ENCODE measurements at regions not wholly inside any gene's neighbourhood (a gene's known extent, or its start where the extent isn't known, plus 50 kb on each side); places are given as distances from the start of the nearest gene placed in this dataset.

GRCh38 chr17:52678211-52678610 is 519.7 kb upstream of the CA10 start:
- H3K4me3 ChIP-seq (ENCODE audit: low read depth, low read length), result no peak overlapping the region
- DNase-seq (ENCODE audit: low read depth), result no peak
- TF ChIP-seq CTCF (conservative IDR thresholded peaks at IDR 0.05; ENCODE audit: low read depth, low read length), result no peak

DNA sequence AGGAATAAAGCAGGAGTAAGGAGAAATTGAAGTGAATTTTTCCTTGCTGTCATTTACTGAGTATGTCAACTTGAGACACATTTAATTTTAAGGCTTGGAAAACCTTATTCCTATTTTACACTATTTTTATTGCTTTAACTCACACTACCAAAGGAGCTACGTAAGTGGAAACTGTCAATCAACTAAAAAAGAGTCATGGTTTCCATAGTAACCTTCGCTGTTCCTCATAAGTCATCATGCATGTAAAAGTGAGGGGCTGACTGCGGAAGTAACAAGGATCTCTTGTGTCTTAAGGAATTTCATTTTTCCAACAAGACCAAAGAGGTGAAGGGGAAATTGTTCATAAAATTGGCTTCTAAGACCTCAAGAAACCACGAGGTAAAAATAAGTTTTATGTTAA is 516.2 kb upstream of the CA10 start:
- H3K4me3 ChIP-seq (ENCODE audit: low read depth, low read length), result no peak overlapping the region
- DNase-seq (ENCODE audit: low read depth), result no peak
- no peak for TF ChIP-seq CTCF (conservative IDR thresholded peaks at IDR 0.05; ENCODE audit: low read depth, low read length)

- no peak for DNase-seq (ENCODE audit: low read depth)
These were observed 515.3 kb upstream of the CA10 start for GRCh38 chr17:52673791-52674190.

GRCh38 chr17:52666264-52666663 is 507.8 kb upstream of the CA10 start:
- DNase-seq (ENCODE audit: low read depth), result no peak
- H3K4me3 ChIP-seq (ENCODE audit: low read depth, low read length), result no peak overlapping the region
- no peak for TF ChIP-seq CTCF (conservative IDR thresholded peaks at IDR 0.05; ENCODE audit: low read depth, low read length)

More at GRCh38 chr17:52673791-52674190, 515.3 kb upstream of the CA10 start:
- no peak for TF ChIP-seq CTCF (conservative IDR thresholded peaks at IDR 0.05; ENCODE audit: low read depth, low read length)
- no peak overlapping the region for H3K4me3 ChIP-seq (ENCODE audit: low read depth, low read length)

DNA sequence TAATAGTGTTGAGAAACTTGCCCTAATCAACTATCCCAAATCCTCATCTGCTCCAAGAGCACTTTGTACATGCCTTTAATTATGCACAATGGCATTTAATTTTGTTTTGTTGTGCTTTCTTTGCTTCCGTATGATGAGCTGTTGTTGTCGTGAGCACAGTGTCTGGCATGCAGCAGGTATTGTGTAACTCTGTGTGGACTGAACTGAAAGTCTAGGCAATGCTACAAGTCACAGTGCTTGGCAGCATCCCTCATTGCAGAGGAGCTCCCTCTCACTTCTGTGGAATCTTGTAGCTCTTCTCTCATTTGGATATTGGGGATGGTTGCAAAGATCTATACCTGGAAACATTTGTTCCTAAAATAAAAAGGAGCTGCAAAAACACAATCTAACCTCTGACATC is 502.2 kb upstream of the CA10 start:
- TF ChIP-seq CTCF (conservative IDR thresholded peaks at IDR 0.05; ENCODE audit: low read depth, low read length), result no peak
- H3K4me3 ChIP-seq (ENCODE audit: low read depth, low read length), result no peak overlapping the region

DNA sequence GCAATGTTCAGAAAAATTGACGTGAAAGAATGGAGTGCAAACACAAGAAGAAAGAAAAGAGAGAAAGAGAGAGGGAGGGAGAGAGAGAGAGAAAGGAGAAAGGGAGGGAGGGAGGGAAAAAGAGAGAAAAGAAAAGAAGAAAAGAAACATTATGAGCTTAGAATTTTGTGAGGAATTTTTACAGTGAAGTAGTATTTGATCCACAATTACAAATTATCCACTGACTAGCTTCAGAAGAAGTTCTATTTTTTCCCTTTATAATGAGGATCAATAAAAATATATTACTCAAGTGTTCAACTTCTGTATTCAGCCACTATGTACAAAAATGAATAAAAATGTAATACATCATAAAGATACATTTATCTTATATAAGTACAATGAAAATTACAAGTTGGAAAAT is 494.5 kb upstream of the CA10 start:
- DNase-seq (ENCODE audit: low read depth), result no peak
- no peak for TF ChIP-seq CTCF (conservative IDR thresholded peaks at IDR 0.05; ENCODE audit: low read depth, low read length)
- H3K4me3 ChIP-seq (ENCODE audit: low read depth, low read length), result no peak overlapping the region

More for the DNA sequence above, 502.2 kb upstream of the CA10 start:
- DNase-seq (ENCODE audit: low read depth), result no peak

- no peak for DNase-seq (ENCODE audit: low read depth)
- no peak overlapping the region for H3K4me3 ChIP-seq (ENCODE audit: low read depth, low read length)
- no peak for TF ChIP-seq CTCF (conservative IDR thresholded peaks at IDR 0.05; ENCODE audit: low read depth, low read length)
These were observed 490.5 kb upstream of the CA10 start for GRCh38 chr17:52648995-52649394.

All from epithelial cell of proximal tubule (primary cell).